Neuronal stem cell (in vitro differentiated cells): ENCODE measurements at regions not wholly inside any gene's neighbourhood (a gene's known extent, or its start where the extent isn't known, plus 50 kb on each side); places are given as distances from the start of the nearest gene placed in this dataset.

Source experiments
- DNase-seq: peaks from one replicate; pipeline ENCODE4 v3.0.0-alpha.2; 2013; ENCODE audit warnings: low spot score
- H2AFZ ChIP-seq: one replicate; pipeline ENCODE4 v1.6.1; 2013; ENCODE audit warnings: mild to moderate bottlenecking, low read length, inconsistent platforms
- H2AK5ac ChIP-seq: 2 replicates; pipeline ENCODE4 v1.6.1; 2013; ENCODE audit warnings: low read depth, mild to moderate bottlenecking, inconsistent platforms, low read length, moderate library complexity, mixed read lengths
- H2BK120ac ChIP-seq: 2 replicates; pipeline ENCODE4 v1.6.1; 2013; ENCODE audit warnings: low read depth, mild to moderate bottlenecking, inconsistent platforms, low read length, moderate library complexity, mixed read lengths
- H2BK12ac ChIP-seq: one replicate; pipeline ENCODE4 v1.6.1; 2013; ENCODE audit warnings: low read length, inconsistent platforms
- H2BK15ac ChIP-seq: 2 replicates; pipeline ENCODE4 v1.6.1; 2013; ENCODE audit warnings: mild to moderate bottlenecking, low read length, inconsistent platforms, mixed read lengths
- H2BK5ac ChIP-seq: one replicate; pipeline ENCODE4 v1.6.1; 2013; ENCODE audit warnings: inconsistent platforms, mild to moderate bottlenecking, low read length, moderate library complexity
- H3K14ac ChIP-seq: one replicate; pipeline ENCODE4 v1.6.1; 2013; ENCODE audit warnings: low read length, inconsistent platforms
- H3K18ac ChIP-seq: 2 replicates; pipeline ENCODE4 v1.6.1; 2013; ENCODE audit warnings: low read length, inconsistent platforms
- H3K23ac ChIP-seq: 2 replicates; pipeline ENCODE4 v1.6.1; 2013; ENCODE audit warnings: low read depth, mild to moderate bottlenecking, mixed read lengths, low read length, inconsistent platforms; ENCODE audit not compliant: poor library complexity
- H3K27ac ChIP-seq: replicated peaks from 3 replicates; pipeline ENCODE4 v1.5.1; 2013; ENCODE audit warnings: low read length, inconsistent platforms
- H3K27me3 ChIP-seq, 3 experiments: 2 replicates each; pipeline ENCODE4 v1.6.1; 2013; ENCODE audit warnings: low read length in 3 of 3, mild to moderate bottlenecking in 2 of 3, inconsistent platforms in 1 of 3, low read depth in 1 of 3, mixed read lengths in 1 of 3, moderate library complexity in 1 of 3; ENCODE audit not compliant: control insufficient read depth in 3 of 3, insufficient read depth in 3 of 3
- H3K36me3 ChIP-seq, 2 donors: replicated peaks in 1 of 2; 2 replicates each; pipeline ENCODE4 v1.6.1; 2013; ENCODE audit warnings: low read length in 2 of 2; ENCODE audit not compliant: control insufficient read depth in 2 of 2, insufficient read depth in 2 of 2
- H3K4ac ChIP-seq: 2 replicates; pipeline ENCODE4 v1.6.1; 2013; ENCODE audit warnings: inconsistent platforms, mild to moderate bottlenecking, low read length, moderate library complexity
- H3K4me1 ChIP-seq, 2 donors: 1 replicate in 1 of 2; 2 replicates in 1 of 2; pipeline ENCODE4 v1.6.1; 2013; ENCODE audit warnings: low read length in 2 of 2, low read depth in 1 of 2; ENCODE audit not compliant: control insufficient read depth in 2 of 2, insufficient read depth in 1 of 2
- H3K4me2 ChIP-seq: one replicate; pipeline ENCODE4 v1.6.1; 2013; ENCODE audit warnings: mild to moderate bottlenecking, low read length, inconsistent platforms; ENCODE audit not compliant: insufficient read depth, poor library complexity, severe bottlenecking
- H3K4me3 ChIP-seq, 2 donors: 2 replicates each; pipeline ENCODE4 v1.5.1; 2013; ENCODE audit warnings: low read length in 2 of 2, mild to moderate bottlenecking in 2 of 2, inconsistent platforms in 1 of 2, moderate library complexity in 1 of 2
- H3K79me1 ChIP-seq: one replicate; pipeline ENCODE4 v1.6.1; 2013; ENCODE audit warnings: low read depth, mild to moderate bottlenecking, inconsistent platforms, low read length, moderate library complexity
- H3K9ac ChIP-seq: one replicate; pipeline ENCODE4 v1.6.1; 2013; ENCODE audit warnings: mild to moderate bottlenecking, low read depth, low read length, inconsistent platforms; ENCODE audit not compliant: poor library complexity
- H3K9me3 ChIP-seq, 2 donors: replicated peaks in 1 of 2; 2 replicates each; pipeline versions ENCODE3 to v1.6.1; 2013; ENCODE audit warnings: low read length in 2 of 2, mild to moderate bottlenecking in 2 of 2, inconsistent platforms in 1 of 2, low read depth in 1 of 2, mixed read lengths in 1 of 2, moderate library complexity in 1 of 2; ENCODE audit not compliant: control insufficient read depth in 2 of 2, insufficient read depth in 1 of 2
- H4K8ac ChIP-seq: one replicate; pipeline ENCODE4 v1.6.1; 2013; ENCODE audit warnings: low read depth, mild to moderate bottlenecking, inconsistent platforms, low read length, moderate library complexity
- H4K91ac ChIP-seq: one replicate; pipeline ENCODE4 v1.6.1; 2013; ENCODE audit warnings: low read length, low read depth, mild to moderate bottlenecking, inconsistent platforms; ENCODE audit not compliant: poor library complexity
- WGBS, 2 donors: extraction: QIAGEN DNeasy Blood & Tissue Kit; methylation state at CpG; one replicate each; pipeline ENCODE4 v1.1.7; 2013; ENCODE audit warnings: missing lambda C conversion rate in 2 of 2, mixed read lengths in 1 of 2; ENCODE audit not compliant: insufficient read length in 2 of 2, insufficient replicate concordance in 1 of 2; ENCODE audit errors: extremely low coverage in 2 of 2; 5-methylcytosine and 5-hydroxymethylcytosine counted together

- H2BK15ac ChIP-seq, result no peak overlapping the region
- H3K79me1 ChIP-seq, result no peaks in the 10 kb centered on the region
- no peak for DNase-seq
- H3K14ac ChIP-seq, result no peak overlapping the region
- H3K9ac ChIP-seq, result no peak overlapping the region
- no peak overlapping the region for H4K8ac ChIP-seq
- H3K23ac ChIP-seq, result no peak overlapping the region
- no peak overlapping the region for H2BK12ac ChIP-seq
- H2BK120ac ChIP-seq, result no peak overlapping the region
- H3K36me3 ChIP-seq, result no peaks in the 10 kb centered on the region
- H2BK5ac ChIP-seq, result no peak overlapping the region
- H2AK5ac ChIP-seq, result no peak overlapping the region
- no peaks in the 10 kb centered on the region for H3K27me3 ChIP-seq
- H3K4me3 ChIP-seq, result no peak overlapping the region
- peaks cover 0 to 2% of the 10 kb centered on the region in 2 donors for H3K9me3 ChIP-seq
- H3K18ac ChIP-seq, result no peak overlapping the region
- no peak overlapping the region for H2AFZ ChIP-seq
- H3K27ac ChIP-seq, result no peak overlapping the region
- peaks cover 3 to 23% of the 10 kb centered on the region in 2 donors for H3K4me1 ChIP-seq
- no CpG with 5 or more reads among the region's 1 CpG for WGBS, 2 donors
- H3K4ac ChIP-seq, result no peak overlapping the region
- no peak overlapping the region for H4K91ac ChIP-seq
- no peak overlapping the region for H3K4me2 ChIP-seq
These were observed 457.0 kb downstream of the INHBA start for GRCh38 chr7:41245916-41246315.

- Histone ChIP-seq H3K4me2 (no peak overlapping the region), H3K9ac (no peak overlapping the region), H3K36me3 (no peaks in the 10 kb centered on the region), H4K91ac (no peak overlapping the region), H3K9me3 (no peaks in the 10 kb centered on the region), H2AFZ (peak overlapping the region; percentile 78), H2BK12ac (no peak overlapping the region), H3K4me1 (peaks cover 3 to 23% of the 10 kb centered on the region in 2 donors), H2BK15ac (no peak overlapping the region), H3K27me3 (no peaks in the 10 kb centered on the region), H2BK5ac (no peak overlapping the region), H3K4ac (no peak overlapping the region), H3K23ac (no peak overlapping the region), H3K79me1 (no peaks in the 10 kb centered on the region), H3K14ac (no peak overlapping the region), H3K4me3 (no peak overlapping the region), H3K27ac (no peak overlapping the region), H3K18ac (no peak overlapping the region), H4K8ac (no peak overlapping the region), H2AK5ac (no peak overlapping the region), H2BK120ac (no peak overlapping the region)
- WGBS, 2 donors, result no CpG with 5 or more reads among the region's 4 CpGs
- DNase-seq, result no peak
These were observed 458.6 kb downstream of the INHBA start for GRCh38 chr7:41244246-41244645.

GRCh38 chr7:41241641-41242040 is 461.2 kb downstream of the INHBA start:
- H3K4me1 ChIP-seq, result peaks cover 3 to 19% of the 10 kb centered on the region in 2 donors
- H3K4ac ChIP-seq, result no peak overlapping the region
- no CpG with 5 or more reads among the region's 6 CpGs for WGBS, 2 donors
- no peaks in the 10 kb centered on the region for H3K79me1 ChIP-seq
- H3K4me3 ChIP-seq, result no peak overlapping the region
- no peaks in the 10 kb centered on the region for H3K36me3 ChIP-seq
- no peak overlapping the region for H4K8ac ChIP-seq
- no peak overlapping the region for H3K14ac ChIP-seq
- H2BK12ac ChIP-seq, result no peak overlapping the region
- no peak overlapping the region for H2AK5ac ChIP-seq
- H2BK5ac ChIP-seq, result no peak overlapping the region
- H3K18ac ChIP-seq, result no peak overlapping the region
- no peak overlapping the region for H3K4me2 ChIP-seq
- H3K27ac ChIP-seq, result no peak overlapping the region
- no peak overlapping the region for H3K23ac ChIP-seq
- H3K9me3 ChIP-seq, result no peaks in the 10 kb centered on the region
- H3K9ac ChIP-seq, result no peak overlapping the region
- H2BK15ac ChIP-seq, result no peak overlapping the region
- no peak overlapping the region for H4K91ac ChIP-seq
- DNase-seq, result no peak
- H2BK120ac ChIP-seq, result no peak overlapping the region
- no peak overlapping the region for H2AFZ ChIP-seq
- no peaks in the 10 kb centered on the region for H3K27me3 ChIP-seq

- no peak overlapping the region for H3K4me2 ChIP-seq
- no peaks in the 10 kb centered on the region for H3K27me3 ChIP-seq
- H3K23ac ChIP-seq, result no peak overlapping the region
- no peaks in the 10 kb centered on the region for H3K9me3 ChIP-seq
- H4K8ac ChIP-seq, result no peak overlapping the region
- no peak overlapping the region for H2BK15ac ChIP-seq
- no peak overlapping the region for H2BK120ac ChIP-seq
- no CpG with 5 or more reads among the region's 1 CpG for WGBS, 2 donors
- H3K4me3 ChIP-seq, result no peak overlapping the region
- H2AFZ ChIP-seq, result no peak overlapping the region
- no peak overlapping the region for H2BK12ac ChIP-seq
- H3K4me1 ChIP-seq, result peaks cover 0 to 13% of the 10 kb centered on the region in 2 donors
- no peak overlapping the region for H3K4ac ChIP-seq
- H3K14ac ChIP-seq, result no peak overlapping the region
- H3K36me3 ChIP-seq, result no peaks in the 10 kb centered on the region
- H3K27ac ChIP-seq, result no peak overlapping the region
- H3K18ac ChIP-seq, result no peak overlapping the region
- no peak for DNase-seq
- no peaks in the 10 kb centered on the region for H3K79me1 ChIP-seq
- no peak overlapping the region for H2BK5ac ChIP-seq
- no peak overlapping the region for H4K91ac ChIP-seq
- H2AK5ac ChIP-seq, result no peak overlapping the region
- no peak overlapping the region for H3K9ac ChIP-seq
These were observed 463.3 kb downstream of the INHBA start for GRCh38 chr7:41239596-41239995.
